GM12878 (cell line): ENCODE measurements at regions not wholly inside any gene's neighbourhood (a gene's known extent, or its start where the extent isn't known, plus 50 kb on each side); places are given as distances from the start of the nearest gene placed in this dataset.

Experiments used
- STAT3 ChIP-seq: IDR thresholded peaks from 2 replicates; pipeline ENCODE4 v1.6.1; 2011; ENCODE audit warnings: low read depth, low read length, improper control_type of control experiment
- TF ChIP-seq, protein P1 (sequence below): fragments of 450-650 bp; conservative IDR thresholded peaks from 2 replicates; pipeline ENCODE4 v1.6.1; 2017; ENCODE audit warnings: mild to moderate bottlenecking, moderate library complexity
- TF ChIP-seq, protein P2 (sequence below): fragments of 450-650 bp; IDR thresholded peaks from 2 replicates; pipeline ENCODE4 v1.6.1; 2018; ENCODE audit warnings: borderline replicate concordance, mild to moderate bottlenecking; ENCODE audit not compliant: partially characterized antibody
- TF ChIP-seq, protein P3 (sequence below): fragments of 450-650 bp; IDR thresholded peaks from 2 replicates; pipeline ENCODE4 v1.6.1; 2016; ENCODE audit warnings: mild to moderate bottlenecking, moderate library complexity, borderline replicate concordance

DNA sequence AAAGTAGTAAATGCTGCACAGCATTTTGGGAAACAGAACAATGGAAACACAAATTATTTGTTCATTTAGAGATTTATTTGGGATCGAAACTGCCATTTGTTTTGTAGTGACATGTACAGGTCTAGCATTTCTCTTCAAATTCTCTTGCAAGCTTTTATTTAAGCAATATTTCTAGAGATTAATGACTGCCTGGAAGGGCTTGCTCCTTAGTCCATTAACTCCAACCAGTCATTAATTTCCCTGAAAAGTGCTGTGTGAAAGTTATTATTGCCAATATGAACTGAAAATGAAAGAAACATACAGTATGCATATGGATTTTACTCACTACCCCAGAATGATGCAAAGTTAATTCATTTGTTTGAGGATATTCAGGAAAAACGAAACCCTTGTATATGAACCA, 1349.6 kb upstream of the FLRT2 start (continued):
- TF ChIP-seq, protein P1, sequence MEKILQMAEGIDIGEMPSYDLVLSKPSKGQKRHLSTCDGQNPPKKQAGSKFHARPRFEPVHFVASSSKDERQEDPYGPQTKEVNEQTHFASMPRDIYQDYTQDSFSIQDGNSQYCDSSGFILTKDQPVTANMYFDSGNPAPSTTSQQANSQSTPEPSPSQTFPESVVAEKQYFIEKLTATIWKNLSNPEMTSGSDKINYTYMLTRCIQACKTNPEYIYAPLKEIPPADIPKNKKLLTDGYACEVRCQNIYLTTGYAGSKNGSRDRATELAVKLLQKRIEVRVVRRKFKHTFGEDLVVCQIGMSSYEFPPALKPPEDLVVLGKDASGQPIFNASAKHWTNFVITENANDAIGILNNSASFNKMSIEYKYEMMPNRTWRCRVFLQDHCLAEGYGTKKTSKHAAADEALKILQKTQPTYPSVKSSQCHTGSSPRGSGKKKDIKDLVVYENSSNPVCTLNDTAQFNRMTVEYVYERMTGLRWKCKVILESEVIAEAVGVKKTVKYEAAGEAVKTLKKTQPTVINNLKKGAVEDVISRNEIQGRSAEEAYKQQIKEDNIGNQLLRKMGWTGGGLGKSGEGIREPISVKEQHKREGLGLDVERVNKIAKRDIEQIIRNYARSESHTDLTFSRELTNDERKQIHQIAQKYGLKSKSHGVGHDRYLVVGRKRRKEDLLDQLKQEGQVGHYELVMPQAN = no peak
- TF ChIP-seq, protein P2, sequence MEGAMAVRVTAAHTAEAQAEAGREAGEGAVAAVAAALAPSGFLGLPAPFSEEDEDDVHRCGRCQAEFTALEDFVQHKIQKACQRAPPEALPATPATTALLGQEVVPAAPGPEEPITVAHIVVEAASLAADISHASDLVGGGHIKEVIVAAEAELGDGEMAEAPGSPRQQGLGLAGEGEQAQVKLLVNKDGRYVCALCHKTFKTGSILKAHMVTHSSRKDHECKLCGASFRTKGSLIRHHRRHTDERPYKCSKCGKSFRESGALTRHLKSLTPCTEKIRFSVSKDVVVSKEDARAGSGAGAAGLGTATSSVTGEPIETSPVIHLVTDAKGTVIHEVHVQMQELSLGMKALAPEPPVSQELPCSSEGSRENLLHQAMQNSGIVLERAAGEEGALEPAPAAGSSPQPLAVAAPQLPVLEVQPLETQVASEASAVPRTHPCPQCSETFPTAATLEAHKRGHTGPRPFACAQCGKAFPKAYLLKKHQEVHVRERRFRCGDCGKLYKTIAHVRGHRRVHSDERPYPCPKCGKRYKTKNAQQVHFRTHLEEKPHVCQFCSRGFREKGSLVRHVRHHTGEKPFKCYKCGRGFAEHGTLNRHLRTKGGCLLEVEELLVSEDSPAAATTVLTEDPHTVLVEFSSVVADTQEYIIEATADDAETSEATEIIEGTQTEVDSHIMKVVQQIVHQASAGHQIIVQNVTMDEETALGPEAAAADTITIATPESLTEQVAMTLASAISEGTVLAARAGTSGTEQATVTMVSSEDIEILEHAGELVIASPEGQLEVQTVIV = no peak
- TF ChIP-seq, protein P3, sequence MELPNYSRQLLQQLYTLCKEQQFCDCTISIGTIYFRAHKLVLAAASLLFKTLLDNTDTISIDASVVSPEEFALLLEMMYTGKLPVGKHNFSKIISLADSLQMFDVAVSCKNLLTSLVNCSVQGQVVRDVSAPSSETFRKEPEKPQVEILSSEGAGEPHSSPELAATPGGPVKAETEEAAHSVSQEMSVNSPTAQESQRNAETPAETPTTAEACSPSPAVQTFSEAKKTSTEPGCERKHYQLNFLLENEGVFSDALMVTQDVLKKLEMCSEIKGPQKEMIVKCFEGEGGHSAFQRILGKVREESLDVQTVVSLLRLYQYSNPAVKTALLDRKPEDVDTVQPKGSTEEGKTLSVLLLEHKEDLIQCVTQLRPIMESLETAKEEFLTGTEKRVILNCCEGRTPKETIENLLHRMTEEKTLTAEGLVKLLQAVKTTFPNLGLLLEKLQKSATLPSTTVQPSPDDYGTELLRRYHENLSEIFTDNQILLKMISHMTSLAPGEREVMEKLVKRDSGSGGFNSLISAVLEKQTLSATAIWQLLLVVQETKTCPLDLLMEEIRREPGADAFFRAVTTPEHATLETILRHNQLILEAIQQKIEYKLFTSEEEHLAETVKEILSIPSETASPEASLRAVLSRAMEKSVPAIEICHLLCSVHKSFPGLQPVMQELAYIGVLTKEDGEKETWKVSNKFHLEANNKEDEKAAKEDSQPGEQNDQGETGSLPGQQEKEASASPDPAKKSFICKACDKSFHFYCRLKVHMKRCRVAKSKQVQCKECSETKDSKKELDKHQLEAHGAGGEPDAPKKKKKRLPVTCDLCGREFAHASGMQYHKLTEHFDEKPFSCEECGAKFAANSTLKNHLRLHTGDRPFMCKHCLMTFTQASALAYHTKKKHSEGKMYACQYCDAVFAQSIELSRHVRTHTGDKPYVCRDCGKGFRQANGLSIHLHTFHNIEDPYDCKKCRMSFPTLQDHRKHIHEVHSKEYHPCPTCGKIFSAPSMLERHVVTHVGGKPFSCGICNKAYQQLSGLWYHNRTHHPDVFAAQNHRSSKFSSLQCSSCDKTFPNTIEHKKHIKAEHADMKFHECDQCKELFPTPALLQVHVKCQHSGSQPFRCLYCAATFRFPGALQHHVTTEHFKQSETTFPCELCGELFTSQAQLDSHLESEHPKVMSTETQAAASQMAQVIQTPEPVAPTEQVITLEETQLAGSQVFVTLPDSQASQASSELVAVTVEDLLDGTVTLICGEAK = no peak
- TF ChIP-seq STAT3 = no peak
